HEK293 (cell line): ENCODE measurements at regions not wholly inside any gene's neighbourhood (a gene's known extent, or its start where the extent isn't known, plus 50 kb on each side); places are given as distances from the start of the nearest gene placed in this dataset.

Experiments used
- CTCF ChIA-PET: fragments of 350-600 bp; formaldehyde crosslinking; extraction: SDS; loops from one replicate; lab custom pipeline; 2021; ENCODE audit warnings: antibody characterized with exemption; lab: Yijun Ruan, JAX
- POLR2A ChIA-PET: fragments of 300-600 bp; formaldehyde crosslinking; extraction: SDS; loops from one replicate; lab custom pipeline; 2020; ENCODE audit warnings: antibody characterized with exemption, inconsistent platforms; lab: Yijun Ruan, JAX
- H3K27ac ChIP-seq: fragments of 200-500 bp; sonication (Bioruptor generic); 2 replicates; pipeline ENCODE4 v1.5.1; 2014; ENCODE audit warnings: low read depth, low read length, control low read depth, inconsistent platforms; ENCODE audit errors: extremely low read depth
- H3K36me3 ChIP-seq, 2 experiments: fragments of 200-500 bp in 1 of 2; sonication (Bioruptor generic) in 1 of 2; 1 replicate in 1 of 2; 2 replicates in 1 of 2; pipeline ENCODE4 v1.5.1; 2014 to 2017; ENCODE audit warnings: inconsistent platforms in 2 of 2, low read length in 2 of 2; ENCODE audit not compliant: control insufficient read depth in 2 of 2, insufficient read depth in 1 of 2
- H3K4me1 ChIP-seq: fragments of 200-500 bp; sonication (Bioruptor generic); 2 replicates; pipeline ENCODE4 v1.5.1; 2014; ENCODE audit warnings: mild to moderate bottlenecking, low read length, inconsistent platforms; ENCODE audit not compliant: control insufficient read depth, insufficient read depth
- H3K4me3 ChIP-seq: 2 replicates; pipeline ENCODE4 v1.5.1; 2011; ENCODE audit warnings: low read depth, mild to moderate bottlenecking, control low read depth, low read length, moderate library complexity
- H3K9me3 ChIP-seq: fragments of 200-500 bp; sonication (Bioruptor generic); 2 replicates; pipeline ENCODE4 v1.5.1; 2014; ENCODE audit warnings: low read depth, low read length, inconsistent platforms; ENCODE audit not compliant: control insufficient read depth, insufficient read depth
- ZBTB20 ChIP-seq: fragments of 450-650 bp; formaldehyde crosslinking; IDR thresholded peaks from 2 replicates; pipeline ENCODE4 v1.5.1; 2016; ENCODE audit warnings: missing biosample characterization, missing genetic modification characterization
- ZFP3 ChIP-seq: fragments of 450-650 bp; formaldehyde crosslinking; IDR thresholded peaks from 2 replicates; pipeline ENCODE4 v1.5.1; 2016; ENCODE audit warnings: low read depth, missing biosample characterization, missing genetic modification characterization
- ZFP69B ChIP-seq: fragments of 450-650 bp; formaldehyde crosslinking; IDR thresholded peaks from 2 replicates; pipeline ENCODE4 v1.5.1; 2016; ENCODE audit warnings: missing biosample characterization, missing genetic modification characterization
- ZNF140 ChIP-seq: fragments of 450-650 bp; formaldehyde crosslinking; IDR thresholded peaks from 2 replicates; pipeline ENCODE4 v1.5.1; 2016; ENCODE audit warnings: missing biosample characterization, missing genetic modification characterization
- ZNF184 ChIP-seq: fragments of 450-650 bp; IDR thresholded peaks from 2 replicates; pipeline ENCODE4 v1.5.1; 2018; ENCODE audit warnings: missing biosample characterization, mild to moderate bottlenecking, missing genetic modification characterization
- ZNF2 ChIP-seq: fragments of 450-650 bp; formaldehyde crosslinking; IDR thresholded peaks from 2 replicates; pipeline ENCODE4 v1.5.1; 2016; ENCODE audit warnings: missing biosample characterization, missing genetic modification characterization
- ZNF248 ChIP-seq: fragments of 450-650 bp; formaldehyde crosslinking; IDR thresholded peaks from 2 replicates; pipeline ENCODE4 v1.5.1; 2017; ENCODE audit warnings: missing biosample characterization, missing genetic modification characterization
- ZNF266 ChIP-seq: fragments of 450-650 bp; formaldehyde crosslinking; IDR thresholded peaks from 2 replicates; pipeline ENCODE4 v1.5.1; 2016; ENCODE audit warnings: missing biosample characterization, missing genetic modification characterization, low read depth
- ZNF324 ChIP-seq: fragments of 450-650 bp; formaldehyde crosslinking; IDR thresholded peaks from 2 replicates; pipeline ENCODE4 v1.5.1; 2016; ENCODE audit warnings: missing biosample characterization, missing genetic modification characterization
- ZNF544 ChIP-seq: fragments of 450-650 bp; formaldehyde crosslinking; IDR thresholded peaks from 2 replicates; pipeline ENCODE4 v1.5.0; 2017; ENCODE audit warnings: missing biosample characterization, missing genetic modification characterization
- ZNF610 ChIP-seq: fragments of 450-650 bp; formaldehyde crosslinking; IDR thresholded peaks from 2 replicates; pipeline ENCODE4 v1.5.1; 2016; ENCODE audit warnings: missing biosample characterization, missing genetic modification characterization, borderline replicate concordance
- ZNF830 ChIP-seq: fragments of 450-650 bp; IDR thresholded peaks from 2 replicates; pipeline ENCODE4 v1.5.0; 2018; ENCODE audit warnings: missing biosample characterization, missing genetic modification characterization, low read depth, mild to moderate bottlenecking, moderate library complexity
- ZSCAN30 ChIP-seq: fragments of 450-650 bp; IDR thresholded peaks from 2 replicates; pipeline ENCODE4 v1.5.1; 2018; ENCODE audit warnings: missing biosample characterization, mild to moderate bottlenecking, missing genetic modification characterization, moderate library complexity
- TF ChIP-seq, protein P1 (sequence below): fragments of 450-650 bp; formaldehyde crosslinking; IDR thresholded peaks from 2 replicates; pipeline ENCODE4 v1.5.1; 2016; ENCODE audit warnings: missing biosample characterization, missing genetic modification characterization
- TF ChIP-seq, protein P2 (sequence below): fragments of 450-650 bp; formaldehyde crosslinking; conservative IDR thresholded peaks from 2 replicates; pipeline ENCODE4 v1.5.1; 2016; ENCODE audit warnings: low read depth, missing biosample characterization, missing genetic modification characterization
- TF ChIP-seq, protein P3 (sequence below): fragments of 450-650 bp; formaldehyde crosslinking; IDR thresholded peaks from 2 replicates; pipeline ENCODE4 v1.5.1; 2016; ENCODE audit warnings: missing biosample characterization, missing genetic modification characterization
- TF ChIP-seq, protein P4 (sequence below): fragments of 450-650 bp; formaldehyde crosslinking; IDR thresholded peaks from 2 replicates; pipeline ENCODE4 v1.5.1; 2017; ENCODE audit warnings: missing biosample characterization, missing genetic modification characterization
- TF ChIP-seq, protein P5 (sequence below): fragments of 450-650 bp; formaldehyde crosslinking; IDR thresholded peaks from 2 replicates; pipeline ENCODE4 v1.5.1; 2017; ENCODE audit warnings: missing biosample characterization, missing genetic modification characterization

DNA sequence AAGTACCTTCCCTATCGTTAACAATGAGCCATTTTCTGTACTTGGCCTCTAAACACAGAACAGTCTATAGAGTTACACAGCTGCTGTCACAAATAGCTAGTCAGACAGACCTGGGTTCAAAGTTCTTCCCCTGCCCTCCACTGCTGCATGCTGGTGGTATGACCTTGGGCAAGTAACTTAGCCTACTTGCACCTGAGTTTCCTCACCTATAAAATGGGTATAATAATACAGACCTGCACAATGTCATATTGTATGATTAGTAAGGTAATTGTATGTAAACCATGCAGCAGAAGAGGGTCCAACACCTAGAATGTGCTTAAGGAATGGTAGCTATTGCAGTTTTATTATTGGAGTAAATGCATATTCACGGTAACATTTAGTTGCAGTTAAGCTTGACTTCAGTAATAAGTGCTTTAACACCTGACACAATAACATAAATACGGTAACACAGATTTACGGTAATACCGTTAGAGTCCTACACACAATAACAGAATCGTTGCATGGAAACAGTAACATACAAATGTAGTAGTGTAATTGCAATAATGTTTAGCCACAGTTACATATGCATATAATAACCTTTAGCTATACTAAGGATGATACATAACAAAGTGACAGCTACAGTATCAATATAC is 193.3 kb upstream of the CSF3R start (continued):
- TF ChIP-seq, protein P1, sequence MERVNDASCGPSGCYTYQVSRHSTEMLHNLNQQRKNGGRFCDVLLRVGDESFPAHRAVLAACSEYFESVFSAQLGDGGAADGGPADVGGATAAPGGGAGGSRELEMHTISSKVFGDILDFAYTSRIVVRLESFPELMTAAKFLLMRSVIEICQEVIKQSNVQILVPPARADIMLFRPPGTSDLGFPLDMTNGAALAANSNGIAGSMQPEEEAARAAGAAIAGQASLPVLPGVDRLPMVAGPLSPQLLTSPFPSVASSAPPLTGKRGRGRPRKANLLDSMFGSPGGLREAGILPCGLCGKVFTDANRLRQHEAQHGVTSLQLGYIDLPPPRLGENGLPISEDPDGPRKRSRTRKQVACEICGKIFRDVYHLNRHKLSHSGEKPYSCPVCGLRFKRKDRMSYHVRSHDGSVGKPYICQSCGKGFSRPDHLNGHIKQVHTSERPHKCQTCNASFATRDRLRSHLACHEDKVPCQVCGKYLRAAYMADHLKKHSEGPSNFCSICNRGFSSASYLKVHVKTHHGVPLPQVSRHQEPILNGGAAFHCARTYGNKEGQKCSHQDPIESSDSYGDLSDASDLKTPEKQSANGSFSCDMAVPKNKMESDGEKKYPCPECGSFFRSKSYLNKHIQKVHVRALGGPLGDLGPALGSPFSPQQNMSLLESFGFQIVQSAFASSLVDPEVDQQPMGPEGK (tag by site-specific recombination), result no peak
- TF ChIP-seq ZNF248 (tag by site-specific recombination), result no peak
- TF ChIP-seq, protein P2, sequence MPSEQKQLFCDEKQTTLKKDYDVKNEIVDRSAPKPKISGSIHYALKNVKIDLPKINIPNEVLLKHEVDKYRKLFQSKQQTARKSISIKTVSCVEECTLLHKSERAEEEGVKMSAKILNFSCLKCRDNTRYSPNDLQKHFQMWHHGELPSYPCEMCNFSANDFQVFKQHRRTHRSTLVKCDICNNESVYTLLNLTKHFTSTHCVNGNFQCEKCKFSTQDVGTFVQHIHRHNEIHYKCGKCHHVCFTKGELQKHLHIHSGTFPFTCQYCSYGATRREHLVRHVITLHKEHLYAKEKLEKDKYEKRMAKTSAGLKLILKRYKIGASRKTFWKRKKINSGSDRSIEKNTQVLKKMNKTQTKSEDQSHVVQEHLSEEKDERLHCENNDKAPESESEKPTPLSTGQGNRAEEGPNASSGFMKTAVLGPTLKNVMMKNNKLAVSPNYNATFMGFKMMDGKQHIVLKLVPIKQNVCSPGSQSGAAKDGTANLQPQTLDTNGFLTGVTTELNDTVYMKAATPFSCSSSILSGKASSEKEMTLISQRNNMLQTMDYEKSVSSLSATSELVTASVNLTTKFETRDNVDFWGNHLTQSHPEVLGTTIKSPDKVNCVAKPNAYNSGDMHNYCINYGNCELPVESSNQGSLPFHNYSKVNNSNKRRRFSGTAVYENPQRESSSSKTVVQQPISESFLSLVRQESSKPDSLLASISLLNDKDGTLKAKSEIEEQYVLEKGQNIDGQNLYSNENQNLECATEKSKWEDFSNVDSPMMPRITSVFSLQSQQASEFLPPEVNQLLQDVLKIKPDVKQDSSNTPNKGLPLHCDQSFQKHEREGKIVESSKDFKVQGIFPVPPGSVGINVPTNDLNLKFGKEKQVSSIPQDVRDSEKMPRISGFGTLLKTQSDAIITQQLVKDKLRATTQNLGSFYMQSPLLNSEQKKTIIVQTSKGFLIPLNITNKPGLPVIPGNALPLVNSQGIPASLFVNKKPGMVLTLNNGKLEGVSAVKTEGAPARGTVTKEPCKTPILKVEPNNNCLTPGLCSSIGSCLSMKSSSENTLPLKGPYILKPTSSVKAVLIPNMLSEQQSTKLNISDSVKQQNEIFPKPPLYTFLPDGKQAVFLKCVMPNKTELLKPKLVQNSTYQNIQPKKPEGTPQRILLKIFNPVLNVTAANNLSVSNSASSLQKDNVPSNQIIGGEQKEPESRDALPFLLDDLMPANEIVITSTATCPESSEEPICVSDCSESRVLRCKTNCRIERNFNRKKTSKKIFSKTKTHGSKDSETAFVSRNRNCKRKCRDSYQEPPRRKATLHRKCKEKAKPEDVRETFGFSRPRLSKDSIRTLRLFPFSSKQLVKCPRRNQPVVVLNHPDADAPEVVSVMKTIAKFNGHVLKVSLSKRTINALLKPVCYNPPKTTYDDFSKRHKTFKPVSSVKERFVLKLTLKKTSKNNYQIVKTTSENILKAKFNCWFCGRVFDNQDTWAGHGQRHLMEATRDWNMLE (tag by site-specific recombination), result no peak
- no peak for TF ChIP-seq ZBTB20 (tag by site-specific recombination)
- TF ChIP-seq, protein P3, sequence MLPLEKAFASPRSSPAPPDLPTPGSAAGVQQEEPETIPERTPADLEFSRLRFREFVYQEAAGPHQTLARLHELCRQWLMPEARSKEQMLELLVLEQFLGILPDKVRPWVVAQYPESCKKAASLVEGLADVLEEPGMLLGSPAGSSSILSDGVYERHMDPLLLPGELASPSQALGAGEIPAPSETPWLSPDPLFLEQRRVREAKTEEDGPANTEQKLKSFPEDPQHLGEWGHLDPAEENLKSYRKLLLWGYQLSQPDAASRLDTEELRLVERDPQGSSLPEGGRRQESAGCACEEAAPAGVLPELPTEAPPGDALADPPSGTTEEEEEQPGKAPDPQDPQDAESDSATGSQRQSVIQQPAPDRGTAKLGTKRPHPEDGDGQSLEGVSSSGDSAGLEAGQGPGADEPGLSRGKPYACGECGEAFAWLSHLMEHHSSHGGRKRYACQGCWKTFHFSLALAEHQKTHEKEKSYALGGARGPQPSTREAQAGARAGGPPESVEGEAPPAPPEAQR (tag by site-specific recombination), result no peak

GRCh38 chr1:36675106-36675505 is 192.4 kb upstream of the CSF3R start:
- CTCF ChIA-PET, result interaction anchor here (1.5 kb wide), 1 partner anchor 99 kb away, joined by 4 read pairs; no protein-coding TSS in a partner anchor
- TF ChIP-seq, protein P4, sequence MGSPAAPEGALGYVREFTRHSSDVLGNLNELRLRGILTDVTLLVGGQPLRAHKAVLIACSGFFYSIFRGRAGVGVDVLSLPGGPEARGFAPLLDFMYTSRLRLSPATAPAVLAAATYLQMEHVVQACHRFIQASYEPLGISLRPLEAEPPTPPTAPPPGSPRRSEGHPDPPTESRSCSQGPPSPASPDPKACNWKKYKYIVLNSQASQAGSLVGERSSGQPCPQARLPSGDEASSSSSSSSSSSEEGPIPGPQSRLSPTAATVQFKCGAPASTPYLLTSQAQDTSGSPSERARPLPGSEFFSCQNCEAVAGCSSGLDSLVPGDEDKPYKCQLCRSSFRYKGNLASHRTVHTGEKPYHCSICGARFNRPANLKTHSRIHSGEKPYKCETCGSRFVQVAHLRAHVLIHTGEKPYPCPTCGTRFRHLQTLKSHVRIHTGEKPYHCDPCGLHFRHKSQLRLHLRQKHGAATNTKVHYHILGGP (tag by site-specific recombination), result no peak
- no peak for TF ChIP-seq ZNF2
- no peak for TF ChIP-seq ZNF544 (tag by site-specific recombination)
- no peak for TF ChIP-seq ZNF324 (tag by site-specific recombination)
- TF ChIP-seq ZNF184 (tag by site-specific recombination), result no peak
- TF ChIP-seq, protein P5, sequence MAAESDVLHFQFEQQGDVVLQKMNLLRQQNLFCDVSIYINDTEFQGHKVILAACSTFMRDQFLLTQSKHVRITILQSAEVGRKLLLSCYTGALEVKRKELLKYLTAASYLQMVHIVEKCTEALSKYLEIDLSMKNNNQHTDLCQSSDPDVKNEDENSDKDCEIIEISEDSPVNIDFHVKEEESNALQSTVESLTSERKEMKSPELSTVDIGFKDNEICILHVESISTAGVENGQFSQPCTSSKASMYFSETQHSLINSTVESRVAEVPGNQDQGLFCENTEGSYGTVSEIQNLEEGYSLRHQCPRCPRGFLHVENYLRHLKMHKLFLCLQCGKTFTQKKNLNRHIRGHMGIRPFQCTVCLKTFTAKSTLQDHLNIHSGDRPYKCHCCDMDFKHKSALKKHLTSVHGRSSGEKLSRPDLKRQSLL (tag by site-specific recombination), result no peak
- no peak for TF ChIP-seq ZFP3
- TF ChIP-seq ZSCAN30 (tag by site-specific recombination), result no peak
- no peak for TF ChIP-seq ZNF830
- no peak for TF ChIP-seq ZFP69B (tag by site-specific recombination)
- no peak for TF ChIP-seq ZNF140 (tag by site-specific recombination)
- no peak for TF ChIP-seq ZNF610 (tag by site-specific recombination)
- TF ChIP-seq ZNF266 (tag by site-specific recombination), result no peak
- TF ChIP-seq, all 188 proteins: peak for 0
- no peaks in the 10 kb centered on the region for H3K36me3 ChIP-seq

More at GRCh38 chr1:36675106-36675505, 192.4 kb upstream of the CSF3R start:
- Histone ChIP-seq H3K9me3 (no peaks in the 10 kb centered on the region), H3K4me3 (no peak overlapping the region), H3K4me1 (no peaks in the 10 kb centered on the region), H3K27ac (no peak overlapping the region)
- POLR2A ChIA-PET, result no interaction called here
